HCT116 (cell line): ENCODE measurements at regions not wholly inside any gene's neighbourhood (a gene's known extent, or its start where the extent isn't known, plus 50 kb on each side); places are given as distances from the start of the nearest gene placed in this dataset.

Experiments
- ATAC-seq: fragments of 200-7000 bp; cut with Tn5 transposase; 2 replicates; pipeline ENCODE4 v1.9.1; 2020; ENCODE audit warnings: mild to moderate bottlenecking, moderate library complexity
- BruUV-seq: library from RNA; stranded (reverse); fragments of 400-500 nt; replicated peaks from 2 replicates; lab custom pipeline; 2021; lab: Mats Ljungman, UMichigan
- CTCF ChIA-PET: fragments of 300-600 bp; sonication (Branson Sonifier 250); formaldehyde crosslinking; loops from one replicate; lab custom pipeline; 2021; ENCODE audit warnings: antibody characterized with exemption; lab: Charles Lee
- POLR2A ChIA-PET: fragments of 300-600, 350-600 bp; sonication (Branson Sonifier 250); formaldehyde crosslinking; loops from one replicate; lab custom pipeline; 2021; ENCODE audit warnings: antibody characterized with exemption; lab: Charles Lee
- RAD21 ChIA-PET, 2 experiments: fragments of 300-600 bp; sonication (Branson Sonifier 250); formaldehyde crosslinking; loops; one replicate each; lab custom pipeline; 2023; ENCODE audit warnings: low total read pairs in 2 of 2; ENCODE audit not compliant: uncharacterized antibody in 2 of 2, unreplicated experiment in 2 of 2, low non-redundant PET in 1 of 2; lab: Charles Lee
- DNase-seq: peaks from one replicate; pipeline ENCODE4 v3.0.0-alpha.2; 2010; ENCODE audit warnings: low read depth, low spot score
- H2AFZ ChIP-seq: fragments of 200-600 bp; shearing (Covaris generic), sonication (generic); 2 replicates; pipeline ENCODE4 v1.6.1; 2017; ENCODE audit warnings: low read depth, mixed run types, mixed read lengths, antibody characterized with exemption, low read length; ENCODE audit not compliant: poor library complexity, severe bottlenecking
- H3K27ac ChIP-seq: 2 replicates; pipeline ENCODE4 v1.5.1; 2012; ENCODE audit warnings: low read depth, low read length
- H3K27me3 ChIP-seq: fragments of 200-600 bp; sonication (generic); 2 replicates; pipeline ENCODE4 v1.6.1; 2016; ENCODE audit warnings: mixed run types, low read length, mixed read lengths; ENCODE audit not compliant: insufficient read depth
- H3K36me3 ChIP-seq, 2 experiments: fragments of 200-500 bp in 1 of 2; fragments of 200-600 bp in 1 of 2; sonication (Bioruptor generic) in 1 of 2; sonication (generic) in 1 of 2; 2 replicates each; pipeline versions ENCODE4 v1.5.1 to v1.6.1; 2014 to 2016; ENCODE audit warnings: low read length in 2 of 2, inconsistent platforms in 1 of 2, mixed read lengths in 1 of 2, mixed run types in 1 of 2; ENCODE audit not compliant: insufficient read depth in 2 of 2, control insufficient read depth in 1 of 2
- H3K4me1 ChIP-seq, 2 experiments: fragments of 200-600 bp in 1 of 2; sonication (generic) in 1 of 2; 2 replicates each; pipeline versions ENCODE4 v1.5.1 to v1.6.1; 2012 to 2017; ENCODE audit warnings: low read length in 2 of 2, inconsistent platforms in 1 of 2, mild to moderate bottlenecking in 1 of 2, mixed read lengths in 1 of 2, mixed run types in 1 of 2, moderate library complexity in 1 of 2; ENCODE audit not compliant: insufficient read depth in 2 of 2, control insufficient read depth in 1 of 2
- H3K4me2 ChIP-seq: fragments of 200-600 bp; sonication (generic); 2 replicates; pipeline ENCODE4 v1.6.1; 2017; ENCODE audit warnings: mixed run types, low read length, mixed read lengths
- H3K4me3 ChIP-seq, 2 experiments: fragments of 200-600 bp in 1 of 2; sonication (generic) in 1 of 2; replicated peaks in 1 of 2; 2 replicates each; pipeline ENCODE4 v1.5.1; 2011 to 2016; ENCODE audit warnings: low read length in 2 of 2, control low read depth in 1 of 2, low read depth in 1 of 2, mild to moderate bottlenecking in 1 of 2, mixed read lengths in 1 of 2, mixed run types in 1 of 2
- H3K79me2 ChIP-seq: fragments of 200-600 bp; sonication (generic); 2 replicates; pipeline ENCODE4 v1.6.1; 2017; ENCODE audit warnings: mild to moderate bottlenecking, mixed run types, low read length, moderate library complexity, mixed read lengths; ENCODE audit not compliant: insufficient read depth
- H3K9ac ChIP-seq: fragments of 200-600 bp; sonication (generic); 2 replicates; pipeline ENCODE4 v1.6.1; 2016; ENCODE audit warnings: low read length, mixed read lengths
- H3K9me2 ChIP-seq: fragments of 200-600 bp; sonication (generic), shearing (Covaris generic); 2 replicates; pipeline ENCODE4 v1.6.1; 2017; ENCODE audit warnings: mixed run types, mild to moderate bottlenecking, moderate library complexity; ENCODE audit not compliant: insufficient read depth
- H3K9me3 ChIP-seq, 2 experiments: fragments of 200-500 bp in 1 of 2; fragments of 200-600 bp in 1 of 2; sonication (Bioruptor generic) in 1 of 2; sonication (generic) in 1 of 2; 2 replicates each; pipeline ENCODE4 v1.6.1; 2014 to 2017; ENCODE audit warnings: low read length in 2 of 2, mixed read lengths in 2 of 2, inconsistent platforms in 1 of 2, low read depth in 1 of 2, mild to moderate bottlenecking in 1 of 2, mixed run types in 1 of 2, moderate library complexity in 1 of 2; ENCODE audit not compliant: control insufficient read depth in 1 of 2, insufficient read depth in 1 of 2
- H4K20me1 ChIP-seq: fragments of 200-600 bp; sonication (generic), shearing (Covaris generic); 2 replicates; pipeline ENCODE4 v1.6.1; 2017; ENCODE audit warnings: mixed run types, mild to moderate bottlenecking, moderate library complexity; ENCODE audit not compliant: insufficient read depth
- CEBPB ChIP-seq: IDR thresholded peaks from 2 replicates; pipeline ENCODE4 v1.6.1; 2012; ENCODE audit warnings: low read depth
- CTCF ChIP-seq, 3 experiments: fragments of 200-600 bp in 1 of 3; sonication (generic) in 1 of 3; IDR thresholded peaks in 2 of 3; conservative IDR thresholded peaks in 1 of 3; 2 replicates each; pipeline ENCODE4 v1.5.1; 2012 to 2017; ENCODE audit warnings: low read depth in 2 of 3, low read length in 2 of 3, antibody characterized with exemption in 1 of 3, borderline replicate concordance in 1 of 3, control low read depth in 1 of 3, mild to moderate bottlenecking in 1 of 3, mixed read lengths in 1 of 3, mixed run types in 1 of 3, moderate library complexity in 1 of 3; ENCODE audit not compliant: insufficient read depth in 1 of 3
- EGR1 ChIP-seq: IDR thresholded peaks from 2 replicates; pipeline ENCODE4 v1.6.1; 2012; ENCODE audit warnings: low read depth
- EZH2 ChIP-seq: fragments of 200-600 bp; sonication (generic); IDR thresholded peaks from 2 replicates; pipeline ENCODE4 v1.6.1; 2017; ENCODE audit warnings: antibody characterized with exemption, mixed run types
- EZH2phosphoT487 ChIP-seq: fragments of 200-600 bp; IDR thresholded peaks from 2 replicates; pipeline ENCODE4 v1.6.1; 2018; ENCODE audit warnings: antibody characterized with exemption, borderline replicate concordance
- FOSL1 ChIP-seq: IDR thresholded peaks from 2 replicates; pipeline ENCODE4 v1.6.1; 2012; ENCODE audit warnings: low read depth
- JUND ChIP-seq: IDR thresholded peaks from 2 replicates; pipeline ENCODE4 v1.6.1; 2012
- POLR2A ChIP-seq: IDR thresholded peaks from 2 replicates; pipeline ENCODE4 v1.7.0; 2011; ENCODE audit warnings: borderline replicate concordance; ENCODE audit not compliant: insufficient read depth, insufficient read length; ENCODE audit errors: extremely low read depth
- POLR2AphosphoS5 ChIP-seq: IDR thresholded peaks from 2 replicates; pipeline ENCODE4 v1.6.1; 2011; ENCODE audit warnings: mild to moderate bottlenecking, low read depth, low read length, moderate library complexity
- REST ChIP-seq: IDR thresholded peaks from 2 replicates; pipeline ENCODE4 v1.6.1; 2012; ENCODE audit warnings: low read depth
- SIN3A ChIP-seq: IDR thresholded peaks from 2 replicates; pipeline ENCODE4 v1.6.1; 2012; ENCODE audit warnings: low read depth
- SP1 ChIP-seq: IDR thresholded peaks from 2 replicates; pipeline ENCODE4 v1.6.1; 2012; ENCODE audit warnings: low read depth
- SRF ChIP-seq: IDR thresholded peaks from 2 replicates; pipeline ENCODE4 v1.6.1; 2012; ENCODE audit warnings: low read depth
- TCF7L2 ChIP-seq: IDR thresholded peaks from 2 replicates; pipeline ENCODE4 v1.7.0; 2011; ENCODE audit warnings: borderline replicate concordance, inconsistent platforms; ENCODE audit not compliant: insufficient read depth, insufficient read length; ENCODE audit errors: extremely low read depth
- ZNF274 ChIP-seq: fragments of 200-500 bp; sonication (Bioruptor generic); IDR thresholded peaks from 2 replicates; pipeline ENCODE4 v1.6.1; 2014; ENCODE audit warnings: mild to moderate bottlenecking, low read depth, low read length, inconsistent platforms
- intact Hi-C: fragments of 100-400 bp; cut with micrococcal nuclease; formaldehyde crosslinking; loops from 2 replicates; pipeline ENCODE4 v1.10.0; 2022

- H3K9me3 ChIP-seq: no peaks in the 10 kb centered on the region
- POLR2A ChIA-PET: interaction anchor here (1.0 kb wide), 1 partner anchor 13 kb away, joined by 3 read pairs; no protein-coding TSS in a partner anchor
- intact Hi-C loops: no loop called here
- no peak overlapping the region for H3K4me2 ChIP-seq
- ATAC-seq: no peak
- TF ChIP-seq CTCF (IDR thresholded peaks at IDR 0.05 in 2 of 3, conservative IDR thresholded peaks at IDR 0.05 in 1 of 3; ENCODE audit: borderline replicate concordance in 1 of 3, insufficient read depth in 1 of 3, low read depth in 2 of 3, low read length in 2 of 3): no peak
- no peak for TF ChIP-seq ZNF274
- TF ChIP-seq POLR2A: no peak
- TF ChIP-seq SP1: no peak
- TF ChIP-seq CEBPB: no peak
- TF ChIP-seq EZH2phosphoT487: no peak
- TF ChIP-seq FOSL1: no peak
- no peak for TF ChIP-seq EGR1
- TF ChIP-seq REST: no peak
- no peak for TF ChIP-seq EZH2
- no peak for TF ChIP-seq SRF
- TF ChIP-seq TCF7L2: no peak
- TF ChIP-seq POLR2AphosphoS5: no peak
- no peak for TF ChIP-seq JUND
- TF ChIP-seq SIN3A: no peak
- TF ChIP-seq, all 23 proteins: peak for 0
- Histone ChIP-seq H4K20me1 (no peaks in the 10 kb centered on the region), H3K9ac (no peak overlapping the region), H3K27me3 (no peaks in the 10 kb centered on the region), H3K9me2 (no peaks in the 10 kb centered on the region), H3K79me2 (no peaks in the 10 kb centered on the region), H3K27ac (no peak overlapping the region), H2AFZ (no peak overlapping the region), H3K36me3 (no peaks in the 10 kb centered on the region), H3K4me3 (no peak overlapping the region), H3K4me1 (no peaks in the 10 kb centered on the region)
- RAD21 ChIA-PET: no interaction called here
- BruUV-seq: no TSS peak
- CTCF ChIA-PET: no interaction called here
- DNase-seq: no peak
Observed at GRCh38 chr7:109178342-109178741, 608.7 kb downstream of the DNAJB9 start.
